ENCODE measurements at regions not wholly inside any gene's neighbourhood (a gene's known extent, or its start where the extent isn't known, plus 50 kb on each side); places are given as distances from the start of the nearest gene placed in this dataset.
"Not testable (repeated sequence)": the region's sequence is repeated elsewhere in the genome, so short reads cannot be mapped to it uniquely, and the experiment has no call there.

DNA sequence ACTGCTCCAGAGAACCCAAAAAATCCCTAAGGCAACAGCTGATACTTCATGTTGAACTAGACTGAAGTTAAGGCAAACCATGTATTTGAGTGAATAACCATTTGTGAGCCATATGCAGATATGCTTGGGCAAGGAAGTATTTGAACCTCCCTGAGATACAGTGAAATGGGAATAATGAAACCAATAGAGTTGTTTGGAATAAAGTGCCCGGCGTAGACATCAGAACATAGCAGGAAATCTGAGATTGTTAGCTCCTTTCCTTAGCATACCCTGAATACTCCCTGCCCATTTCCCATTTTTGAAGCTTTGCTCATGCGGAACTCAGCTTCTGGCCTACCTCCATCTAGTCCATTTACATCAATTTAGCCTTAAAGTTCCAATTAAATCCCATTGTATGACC, 611.9 kb downstream of the EFNA5 start:
- no peak for DNase-seq

GRCh38 chr5:107058235-107058634, 612.5 kb downstream of the EFNA5 start:
- no peak for DNase-seq

- no peak for DNase-seq
Observed at GRCh38 chr5:107056278-107056677, 614.5 kb downstream of the EFNA5 start.

DNA sequence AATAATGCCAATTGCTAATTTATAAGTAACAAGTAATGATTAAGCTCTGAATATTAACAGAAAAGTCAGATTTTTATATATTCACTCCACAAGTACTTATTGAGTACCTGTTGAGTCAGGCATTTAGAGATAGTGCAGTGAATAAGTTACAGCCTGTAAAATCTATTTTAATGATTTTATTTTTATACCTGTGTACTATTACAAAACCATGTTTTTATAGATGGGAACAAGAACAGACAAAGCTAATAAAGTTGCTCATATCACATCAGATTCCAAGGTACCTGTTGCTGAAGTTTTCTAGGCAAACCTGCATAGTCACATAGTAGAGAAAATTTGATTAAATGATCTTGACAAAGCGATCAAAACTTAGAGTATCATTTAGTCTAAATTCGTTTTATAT, 623.7 kb downstream of the EFNA5 start:
- DNase-seq = no peak

DNA sequence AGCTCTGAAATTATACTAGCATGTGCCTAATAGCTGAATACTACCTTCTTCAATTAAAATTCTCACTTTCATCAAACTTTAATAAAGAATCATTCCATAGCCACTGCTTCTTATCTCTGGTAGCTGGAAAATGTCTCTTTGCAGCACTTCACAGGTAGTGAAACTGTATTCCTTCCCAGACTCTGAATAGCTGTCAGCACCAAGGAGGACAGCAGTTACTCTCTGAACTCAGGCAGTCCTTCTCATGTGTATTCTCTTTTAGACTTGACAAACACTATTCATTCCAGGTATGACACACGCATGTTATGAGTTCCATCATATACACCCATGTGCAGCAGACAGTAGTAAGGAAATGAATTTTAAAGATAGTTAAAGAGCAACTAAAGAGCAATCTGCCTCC, 627.1 kb downstream of the EFNA5 start:
- no peak for DNase-seq

DNA sequence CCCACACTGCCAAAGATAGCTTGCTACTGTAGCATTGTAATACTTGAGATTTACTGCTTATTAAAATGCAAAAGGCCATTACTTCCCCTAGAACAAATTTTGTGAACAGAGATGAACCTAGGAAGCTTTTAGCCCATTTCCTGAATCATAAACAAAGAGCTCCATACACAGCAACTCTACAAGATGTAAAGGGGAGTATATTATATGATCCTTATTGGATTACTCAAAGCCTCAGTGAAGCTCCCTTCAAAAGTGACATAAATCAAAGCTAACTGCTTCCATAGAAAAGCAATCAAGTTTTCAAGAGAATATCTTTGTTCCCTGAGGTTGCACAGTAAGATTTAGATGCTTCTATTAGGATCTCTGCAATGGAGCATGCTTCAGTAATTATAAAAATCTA, 629.8 kb downstream of the EFNA5 start:
- no peak for DNase-seq

- DNase-seq = no peak
Observed at GRCh38 chr5:107032629-107033028, 638.1 kb downstream of the EFNA5 start.

- DNase-seq = no peak
Observed at GRCh38 chr5:107028938-107029337, 641.8 kb downstream of the EFNA5 start.

DNA sequence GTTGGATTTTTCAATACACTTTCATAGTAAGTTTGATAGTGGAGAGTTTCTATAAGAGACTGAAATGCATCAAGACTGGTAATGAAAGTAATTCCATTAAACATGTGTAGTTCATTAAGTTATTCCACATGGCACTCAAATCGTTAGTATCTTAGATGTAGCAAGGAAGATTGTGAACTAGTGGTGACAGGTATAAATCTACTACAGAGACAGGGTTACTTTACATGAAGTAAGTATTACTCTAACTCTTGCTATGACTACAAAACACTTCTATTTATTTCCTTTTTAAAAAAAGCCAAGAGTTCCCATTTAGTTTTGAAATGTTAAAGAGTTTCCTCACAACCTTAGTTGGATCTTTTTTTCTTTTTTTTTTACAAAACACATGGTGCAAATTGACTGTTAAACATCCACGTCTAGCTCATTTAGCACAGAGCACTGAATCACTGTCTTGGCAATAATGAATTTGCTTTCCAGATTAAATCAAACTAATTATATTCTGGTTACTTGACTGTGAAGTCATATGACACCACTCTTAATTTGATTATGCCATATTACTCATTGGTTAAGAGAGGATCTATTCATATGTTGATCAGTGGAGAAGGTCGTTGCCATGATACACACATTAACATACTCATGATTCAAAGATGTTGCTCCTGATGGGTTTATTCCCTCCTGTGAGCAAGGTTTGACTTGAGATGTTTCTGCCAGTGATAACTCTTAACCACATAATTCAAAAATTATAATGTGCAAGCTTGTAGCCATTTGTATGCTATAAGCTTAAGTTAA, 644.8 kb downstream of the EFNA5 start:
- no peak for DNase-seq

- DNase-seq = no peak
Observed at GRCh38 chr5:107023732-107024131, 647.0 kb downstream of the EFNA5 start.

DNA sequence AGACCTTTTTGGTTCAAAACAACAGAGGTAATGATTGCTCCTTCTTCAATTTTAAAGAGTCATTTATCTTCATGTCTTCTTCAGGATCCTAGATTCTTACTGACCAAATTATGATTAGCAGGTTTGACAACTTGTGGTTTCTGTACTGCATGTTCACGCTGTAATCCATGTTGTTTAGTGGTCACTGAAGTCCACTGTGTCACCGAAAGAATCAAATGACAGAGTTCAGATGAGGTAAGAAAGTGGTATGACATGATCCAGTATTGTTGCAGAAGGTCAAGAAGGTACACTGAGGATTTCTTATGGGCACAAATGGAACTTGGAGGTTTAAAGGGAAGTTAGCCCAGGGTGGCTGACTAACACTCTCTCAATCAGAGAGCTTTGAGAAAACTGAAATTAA, 649.2 kb downstream of the EFNA5 start:
- no peak for DNase-seq

DNA sequence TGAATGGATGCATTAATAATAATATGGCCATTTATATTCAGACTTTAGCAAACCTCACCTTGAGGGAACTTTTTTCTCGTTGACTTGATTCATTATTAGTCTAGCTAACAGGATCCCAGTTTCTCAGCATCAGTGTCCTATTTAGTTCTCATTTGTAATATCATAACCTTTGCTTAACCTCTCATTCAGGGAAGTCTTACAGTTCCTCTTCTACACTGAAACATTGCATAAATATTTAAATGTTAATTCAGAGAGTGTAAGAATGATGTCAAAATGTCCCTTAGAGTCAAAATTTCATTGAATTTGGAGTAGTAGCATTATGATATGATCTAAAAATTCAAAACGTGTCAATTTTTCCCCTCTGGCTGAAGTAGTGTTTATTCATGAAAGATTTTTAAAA, 650.1 kb downstream of the EFNA5 start:
- no peak for DNase-seq

DNA sequence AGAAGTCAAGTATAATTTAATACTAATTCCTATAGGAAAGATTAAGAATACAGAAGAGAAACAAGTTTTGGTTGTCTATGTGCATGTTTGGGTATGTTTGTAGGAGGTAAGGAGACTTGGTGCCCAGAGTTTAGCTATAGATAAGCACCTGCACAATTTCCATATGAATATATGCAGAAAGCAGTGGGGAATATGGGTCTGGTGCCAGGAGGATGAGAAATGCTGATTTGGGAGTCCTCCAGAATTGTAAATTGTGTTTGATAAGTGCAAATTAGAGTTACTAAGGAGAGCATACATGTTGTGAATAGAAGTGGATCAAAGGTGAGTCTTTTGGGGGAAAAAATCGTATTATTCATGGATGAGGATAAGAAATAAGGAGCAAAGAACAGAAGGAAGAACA, 653.1 kb downstream of the EFNA5 start:
- DNase-seq = no peak

DNA sequence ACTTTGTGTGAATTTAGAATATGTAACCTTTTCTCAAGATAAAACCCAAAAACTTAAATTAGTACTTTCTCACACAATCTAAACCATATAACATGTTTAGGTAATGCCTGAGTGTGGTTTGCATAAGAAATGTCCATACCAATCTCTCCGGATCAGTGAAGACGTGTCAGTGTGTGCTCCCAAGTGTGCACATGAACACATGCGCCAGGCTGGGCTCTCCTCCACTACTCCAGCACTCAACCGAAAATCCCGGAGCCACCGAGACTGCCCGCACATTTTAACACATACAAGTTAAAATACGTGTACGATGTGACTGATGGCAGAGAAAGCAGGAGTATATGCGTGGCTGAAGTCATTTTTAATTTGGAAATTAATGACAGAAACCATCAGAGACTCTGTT, 658.4 kb downstream of the EFNA5 start:
- no peak for DNase-seq

DNA sequence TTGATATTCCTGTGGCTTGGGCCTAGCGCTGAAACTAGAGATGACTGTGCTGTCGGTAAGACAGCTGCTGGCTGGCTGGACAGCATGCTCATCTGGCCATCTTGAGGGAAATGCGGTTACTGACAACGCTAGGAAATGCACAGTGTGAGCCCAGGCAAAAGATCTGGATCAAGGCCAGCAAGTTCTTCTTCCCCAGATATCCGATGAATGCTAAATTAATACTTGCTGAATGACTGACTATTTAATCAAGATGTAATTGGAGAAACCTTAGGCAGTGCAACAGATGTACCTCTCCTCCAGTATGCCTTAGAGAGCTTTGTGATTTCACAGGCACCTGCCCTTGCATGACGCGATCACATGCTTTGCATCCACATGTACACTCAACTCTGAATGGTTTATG, 659.1 kb downstream of the EFNA5 start:
- no peak for DNase-seq

DNA sequence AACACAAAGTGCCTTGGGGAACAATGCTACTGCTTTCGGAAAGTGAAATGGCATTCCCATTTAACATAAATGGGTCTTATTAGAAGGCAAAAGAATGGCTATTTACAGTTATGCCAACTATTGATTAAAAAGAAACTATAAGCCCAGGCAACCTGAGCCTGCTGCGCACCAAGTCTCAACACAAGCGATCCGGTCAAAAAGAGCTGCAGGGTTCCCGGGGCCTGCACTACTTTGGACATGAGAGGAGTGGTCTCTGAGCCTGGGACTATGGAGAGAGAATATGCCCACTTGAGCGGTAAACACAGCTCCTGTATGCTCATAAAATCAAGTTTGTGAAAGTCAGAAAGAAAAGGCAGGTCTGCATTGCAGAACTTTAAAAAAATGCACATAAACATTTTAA, 660.7 kb downstream of the EFNA5 start:
- DNase-seq = no peak

- DNase-seq = no peak
Observed at GRCh38 chr5:107005653-107006052, 665.1 kb downstream of the EFNA5 start.

- DNase-seq = no peak
Observed at GRCh38 chr5:107005161-107005560, 665.6 kb downstream of the EFNA5 start.

DNA sequence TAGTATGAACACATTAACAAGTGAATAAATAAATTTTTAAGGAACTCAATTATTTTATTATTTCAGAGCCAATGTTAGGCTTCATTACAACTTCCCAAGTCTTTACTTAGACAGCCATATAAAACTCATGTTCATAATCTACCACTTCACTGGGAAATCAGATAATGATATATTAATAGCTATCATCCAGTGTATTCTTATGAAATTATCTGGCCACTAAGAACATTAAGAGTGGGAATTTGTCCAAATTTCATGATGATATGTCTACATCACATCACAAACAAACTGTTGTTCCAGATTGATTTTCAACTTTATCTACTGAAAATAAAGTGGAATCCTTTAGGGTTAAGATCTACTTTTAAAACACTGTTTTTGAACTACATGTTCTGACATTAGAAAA, 668.6 kb downstream of the EFNA5 start:
- DNase-seq = no peak

- DNase-seq = not testable (repeated sequence)
Observed at GRCh38 chr5:106999506-106999905, 671.2 kb downstream of the EFNA5 start.

- no peak for DNase-seq
Observed at GRCh38 chr5:106986006-106986405, 684.7 kb downstream of the EFNA5 start.

DNA sequence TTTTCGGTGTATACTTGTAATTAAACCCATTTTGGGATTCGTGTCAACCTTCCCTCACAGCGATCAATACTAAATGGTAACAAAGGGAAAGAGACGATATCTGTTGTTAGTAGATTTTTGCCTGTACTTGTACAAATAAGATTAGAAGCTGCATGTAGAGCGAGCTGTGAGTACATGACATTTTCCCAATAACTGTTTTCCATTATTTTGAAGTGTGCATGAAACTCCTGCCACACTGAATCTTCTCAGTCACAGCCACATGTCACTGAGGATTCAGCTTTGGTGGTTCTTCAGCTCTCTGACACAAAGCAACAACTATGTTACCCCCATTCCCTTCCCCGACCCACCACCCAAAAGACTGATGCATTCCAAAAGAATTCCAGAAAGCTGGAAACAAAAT, 685.6 kb downstream of the EFNA5 start:
- no peak for DNase-seq

DNA sequence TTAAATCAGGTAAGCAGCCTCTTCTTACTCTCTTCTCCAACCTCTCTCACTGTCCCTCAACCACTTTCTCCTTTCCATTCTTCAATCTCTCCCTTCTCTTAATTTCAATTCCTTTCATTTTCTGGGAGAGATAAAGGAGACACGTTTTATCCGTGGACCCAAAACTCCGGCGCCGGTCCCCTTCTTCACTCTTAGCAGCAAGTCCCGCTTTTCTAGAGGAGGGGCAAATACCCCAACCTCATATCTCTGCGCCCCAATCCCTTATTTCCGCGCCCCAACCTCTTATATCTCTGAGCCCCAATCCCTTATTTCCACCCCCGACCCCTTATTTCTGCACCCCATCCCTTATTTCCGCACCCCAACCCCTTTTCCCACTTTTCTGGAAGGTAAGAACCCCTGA, 691.6 kb downstream of the EFNA5 start:
- DNase-seq = not testable (repeated sequence)

DNA sequence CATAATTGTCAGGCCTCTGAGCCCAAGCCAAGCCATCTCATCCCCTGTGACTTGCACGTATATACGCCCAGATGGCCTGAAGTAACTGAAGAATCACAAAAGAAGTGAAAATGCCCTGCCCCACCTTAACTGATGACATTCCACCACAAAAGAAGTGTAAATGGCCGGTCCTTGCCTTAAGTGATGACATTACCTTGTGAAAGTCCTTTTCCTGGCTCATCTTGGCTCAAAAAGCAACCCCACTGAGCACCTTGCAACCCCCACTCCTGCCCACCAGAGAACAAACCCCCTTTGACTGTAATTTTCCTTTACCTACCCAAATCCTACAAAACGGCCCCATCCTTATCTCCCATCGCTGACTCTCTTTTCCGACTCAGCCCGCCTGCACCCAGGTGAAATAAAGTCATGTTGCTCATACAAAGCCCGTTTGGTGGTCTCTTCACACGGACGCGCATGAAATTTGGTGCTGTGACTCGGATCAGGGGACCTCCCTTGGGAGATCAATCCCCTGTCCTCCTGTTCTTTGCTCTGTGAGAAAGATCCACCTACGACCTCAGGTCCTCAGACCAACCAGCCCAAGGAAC, 692.1 kb downstream of the EFNA5 start:
- DNase-seq = not testable (repeated sequence)

DNA sequence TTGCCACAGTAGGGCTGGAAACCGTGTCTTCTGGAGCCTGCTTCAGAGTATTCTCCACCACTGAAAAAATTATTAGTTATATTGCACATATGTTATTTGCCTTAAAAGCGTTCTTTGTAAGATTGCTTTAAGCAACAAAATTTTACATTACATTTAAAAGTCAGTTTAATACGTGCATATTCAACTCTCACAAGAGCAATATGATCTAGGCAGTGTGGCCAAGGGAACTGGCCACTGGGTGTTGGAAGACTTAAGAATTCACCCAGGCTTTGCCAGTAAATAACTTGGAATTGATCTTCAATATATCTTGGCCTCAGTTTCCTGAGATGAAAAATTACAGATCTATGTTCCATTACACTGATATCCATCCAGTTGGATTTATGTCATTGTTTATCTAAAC, 694.4 kb downstream of the EFNA5 start:
- no peak for DNase-seq

All from CD4-positive, alpha-beta T cell treated with Interferon alpha-2 for 1 hour (primary cell).